ENCODE measurements at regions not wholly inside any gene's neighbourhood (a gene's known extent, or its start where the extent isn't known, plus 50 kb on each side); places are given as distances from the start of the nearest gene placed in this dataset.

DNA sequence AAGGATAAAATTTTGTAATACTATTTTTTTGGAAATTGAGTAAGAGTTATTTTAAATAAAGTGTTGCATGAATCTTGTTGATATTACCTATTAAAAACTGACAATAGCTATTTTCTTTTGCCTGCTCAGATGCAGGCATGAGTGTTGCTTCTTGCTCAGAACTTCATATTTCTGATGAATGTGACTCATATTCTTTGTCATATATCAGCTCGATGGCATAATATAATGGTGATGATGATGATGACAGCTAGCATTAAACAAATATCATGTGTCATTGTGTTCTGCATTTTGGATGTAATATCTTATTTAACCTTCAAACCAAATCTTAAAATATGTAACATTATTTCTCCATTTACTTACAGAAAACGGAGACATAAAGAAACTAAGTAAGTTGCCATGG, 605.5 kb upstream of the FOXG1 start:
- TF ChIP-seq, protein P1, sequence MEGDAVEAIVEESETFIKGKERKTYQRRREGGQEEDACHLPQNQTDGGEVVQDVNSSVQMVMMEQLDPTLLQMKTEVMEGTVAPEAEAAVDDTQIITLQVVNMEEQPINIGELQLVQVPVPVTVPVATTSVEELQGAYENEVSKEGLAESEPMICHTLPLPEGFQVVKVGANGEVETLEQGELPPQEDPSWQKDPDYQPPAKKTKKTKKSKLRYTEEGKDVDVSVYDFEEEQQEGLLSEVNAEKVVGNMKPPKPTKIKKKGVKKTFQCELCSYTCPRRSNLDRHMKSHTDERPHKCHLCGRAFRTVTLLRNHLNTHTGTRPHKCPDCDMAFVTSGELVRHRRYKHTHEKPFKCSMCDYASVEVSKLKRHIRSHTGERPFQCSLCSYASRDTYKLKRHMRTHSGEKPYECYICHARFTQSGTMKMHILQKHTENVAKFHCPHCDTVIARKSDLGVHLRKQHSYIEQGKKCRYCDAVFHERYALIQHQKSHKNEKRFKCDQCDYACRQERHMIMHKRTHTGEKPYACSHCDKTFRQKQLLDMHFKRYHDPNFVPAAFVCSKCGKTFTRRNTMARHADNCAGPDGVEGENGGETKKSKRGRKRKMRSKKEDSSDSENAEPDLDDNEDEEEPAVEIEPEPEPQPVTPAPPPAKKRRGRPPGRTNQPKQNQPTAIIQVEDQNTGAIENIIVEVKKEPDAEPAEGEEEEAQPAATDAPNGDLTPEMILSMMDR (conservative IDR thresholded peaks at IDR 0.05; ENCODE audit: low read depth, low read length), result no peak
- no peak for TF ChIP-seq EZH2 (IDR thresholded peaks at IDR 0.05; ENCODE audit: borderline replicate concordance, low read depth, low read length, poor library complexity, severe bottlenecking)

All from A673 (cell line).